ENCODE measurements at regions not wholly inside any gene's neighbourhood (a gene's known extent, or its start where the extent isn't known, plus 50 kb on each side); places are given as distances from the start of the nearest gene placed in this dataset.
"Not testable (repeated sequence)": the region's sequence is repeated elsewhere in the genome, so short reads cannot be mapped to it uniquely, and the experiment has no call there.

- TF ChIP-seq, protein P1, sequence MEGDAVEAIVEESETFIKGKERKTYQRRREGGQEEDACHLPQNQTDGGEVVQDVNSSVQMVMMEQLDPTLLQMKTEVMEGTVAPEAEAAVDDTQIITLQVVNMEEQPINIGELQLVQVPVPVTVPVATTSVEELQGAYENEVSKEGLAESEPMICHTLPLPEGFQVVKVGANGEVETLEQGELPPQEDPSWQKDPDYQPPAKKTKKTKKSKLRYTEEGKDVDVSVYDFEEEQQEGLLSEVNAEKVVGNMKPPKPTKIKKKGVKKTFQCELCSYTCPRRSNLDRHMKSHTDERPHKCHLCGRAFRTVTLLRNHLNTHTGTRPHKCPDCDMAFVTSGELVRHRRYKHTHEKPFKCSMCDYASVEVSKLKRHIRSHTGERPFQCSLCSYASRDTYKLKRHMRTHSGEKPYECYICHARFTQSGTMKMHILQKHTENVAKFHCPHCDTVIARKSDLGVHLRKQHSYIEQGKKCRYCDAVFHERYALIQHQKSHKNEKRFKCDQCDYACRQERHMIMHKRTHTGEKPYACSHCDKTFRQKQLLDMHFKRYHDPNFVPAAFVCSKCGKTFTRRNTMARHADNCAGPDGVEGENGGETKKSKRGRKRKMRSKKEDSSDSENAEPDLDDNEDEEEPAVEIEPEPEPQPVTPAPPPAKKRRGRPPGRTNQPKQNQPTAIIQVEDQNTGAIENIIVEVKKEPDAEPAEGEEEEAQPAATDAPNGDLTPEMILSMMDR (IDR thresholded peaks at IDR 0.05; ENCODE audit: insufficient read depth, low read length, missing control alignments), result no peak
- ChIA-PET POLR2A (no interaction called here), CTCF (no interaction called here)
- H3K4me3 ChIP-seq (ENCODE audit: low read depth, low read length), result no peak overlapping the region
- DNase-seq (ENCODE audit: low read depth, low spot score), result peak; percentile 16
These were observed 267.8 kb upstream of the ANKRD50 start for GRCh38 chr4:124980276-124980752.

GRCh38 chr4:124978536-124978935 is 266.0 kb upstream of the ANKRD50 start:
- CTCF ChIA-PET; POLR2A ChIA-PET; DNase-seq (ENCODE audit: low read depth, low spot score); H3K4me3 ChIP-seq (ENCODE audit: low read depth, low read length): not testable (repeated sequence)

DNA sequence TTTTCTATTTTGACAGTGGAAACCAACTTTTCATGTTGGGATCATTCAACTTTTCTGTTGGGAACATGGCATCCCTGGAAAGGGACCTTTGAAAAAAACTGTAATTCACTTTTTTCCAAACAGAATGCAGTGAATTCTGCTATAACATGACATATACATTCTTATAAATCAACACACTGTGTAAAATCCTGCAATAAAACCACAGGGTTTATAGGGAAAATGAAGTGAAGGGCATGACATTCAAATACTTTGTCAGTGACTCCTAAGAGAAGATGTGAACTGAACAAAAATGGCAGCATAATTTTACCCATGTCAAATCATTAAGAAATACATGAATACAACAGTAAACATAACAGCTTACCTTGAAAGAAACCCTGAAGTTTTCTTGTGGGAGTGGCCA is 264.5 kb upstream of the ANKRD50 start:
- CTCF ChIA-PET, result no interaction called here
- DNase-seq (ENCODE audit: low read depth, low spot score), result no peak
- no peak overlapping the region for H3K4me3 ChIP-seq (ENCODE audit: low read depth, low read length)
- POLR2A ChIA-PET, result no interaction called here
- TF ChIP-seq, protein P1 (IDR thresholded peaks at IDR 0.05; ENCODE audit: insufficient read depth, low read length, missing control alignments), result no peak

- POLR2A ChIA-PET, result no interaction called here
- DNase-seq (ENCODE audit: low read depth, low spot score), result no peak
- TF ChIP-seq, protein P1 (IDR thresholded peaks at IDR 0.05; ENCODE audit: insufficient read depth, low read length, missing control alignments), result no peak
- CTCF ChIA-PET, result no interaction called here
- H3K4me3 ChIP-seq (ENCODE audit: low read depth, low read length), result no peak overlapping the region
These were observed 261.6 kb upstream of the ANKRD50 start for GRCh38 chr4:124974152-124974551.

DNA sequence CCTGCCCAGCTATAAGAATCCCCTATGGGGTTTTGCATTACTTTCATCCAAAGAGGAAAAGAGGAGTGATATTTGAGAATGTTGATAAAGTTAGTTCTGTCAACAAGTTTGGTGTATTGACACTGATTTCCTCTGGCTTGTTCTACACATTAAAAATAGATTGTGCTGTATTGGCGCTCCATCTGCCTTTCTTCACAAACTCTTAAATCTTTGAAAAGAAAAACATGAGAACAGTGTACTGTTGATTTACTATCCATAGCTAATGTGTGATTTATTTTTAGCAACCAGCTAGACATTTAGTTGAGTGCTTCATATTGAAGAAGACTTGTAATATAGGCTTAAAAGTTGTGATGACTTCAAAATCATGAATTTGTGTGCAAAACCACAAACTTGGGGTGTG is 261.2 kb upstream of the ANKRD50 start:
- no peak for DNase-seq (ENCODE audit: low read depth, low spot score)
- ChIA-PET CTCF (no interaction called here), POLR2A (no interaction called here)
- no peak overlapping the region for H3K4me3 ChIP-seq (ENCODE audit: low read depth, low read length)
- TF ChIP-seq, protein P1 (IDR thresholded peaks at IDR 0.05; ENCODE audit: insufficient read depth, low read length, missing control alignments), result no peak

DNA sequence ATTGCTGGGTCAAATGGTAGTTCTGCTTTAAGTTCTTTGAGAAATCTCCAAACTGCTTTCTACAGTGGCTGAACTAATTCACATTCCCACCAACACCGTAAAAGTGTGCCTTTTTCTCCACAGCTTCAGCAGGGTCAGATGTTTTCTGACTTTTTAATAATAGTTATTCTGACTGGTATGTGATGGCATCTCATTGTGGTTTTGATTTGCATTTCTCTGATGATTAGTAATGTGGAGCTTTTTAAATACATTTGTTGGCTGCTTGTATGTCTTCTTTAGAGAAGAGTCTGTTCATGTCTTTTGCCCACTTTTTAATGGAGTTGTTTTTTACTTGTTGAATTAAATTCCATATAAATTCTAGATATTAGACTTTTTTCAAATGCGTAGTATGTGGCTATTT is 257.5 kb upstream of the ANKRD50 start:
- POLR2A ChIA-PET, result no interaction called here
- DNase-seq (ENCODE audit: low read depth, low spot score), result no peak
- TF ChIP-seq, protein P1 (IDR thresholded peaks at IDR 0.05; ENCODE audit: insufficient read depth, low read length, missing control alignments), result no peak
- H3K4me3 ChIP-seq (ENCODE audit: low read depth, low read length), result no peak overlapping the region
- CTCF ChIA-PET, result no interaction called here

- DNase-seq (ENCODE audit: low read depth, low spot score), result no peak
- CTCF ChIA-PET, result no interaction called here
- TF ChIP-seq, protein P1 (IDR thresholded peaks at IDR 0.05; ENCODE audit: insufficient read depth, low read length, missing control alignments), result no peak
- POLR2A ChIA-PET, result no interaction called here
- H3K4me3 ChIP-seq (ENCODE audit: low read depth, low read length), result no peak overlapping the region
These were observed 253.0 kb upstream of the ANKRD50 start for GRCh38 chr4:124965497-124965891.
